Prostate gland (tissue), 2 donors: ENCODE measurements at regions not wholly inside any gene's neighbourhood (a gene's known extent, or its start where the extent isn't known, plus 50 kb on each side); places are given as distances from the start of the nearest gene placed in this dataset.

Source experiments
- DNase-seq: peaks from one replicate; pipeline ENCODE4 v3.0.0-alpha.2; 2019; ENCODE audit warnings: low spot score
- H3K27ac ChIP-seq, 2 donors: fragments of 200-600 bp; sonication (generic); 2 replicates each; pipeline ENCODE4 v1.5.1; 2017 to 2019
- H3K27me3 ChIP-seq: fragments of 200-600 bp; sonication (generic); replicated peaks from 2 replicates; pipeline ENCODE4 v1.5.1; 2019; ENCODE audit not compliant: insufficient read depth
- H3K36me3 ChIP-seq, 2 donors: fragments of 200-600 bp; sonication (generic); 1 replicate in 1 of 2; 2 replicates in 1 of 2; pipeline versions ENCODE4 v1.5.1 to v1.8.1; 2017 to 2019
- H3K4me1 ChIP-seq: fragments of 200-600 bp; sonication (generic); replicated peaks from 2 replicates; pipeline ENCODE4 v1.5.1; 2019
- H3K4me3 ChIP-seq, 2 donors: fragments of 200-600 bp; sonication (generic); 2 replicates each; pipeline ENCODE4 v1.5.1; 2017 to 2019
- H3K9me3 ChIP-seq: fragments of 200-600 bp; sonication (generic); 2 replicates; pipeline ENCODE4 v1.5.1; 2017
- POLR2A ChIP-seq: fragments of 450-650 bp; IDR thresholded peaks from one replicate; pipeline ENCODE4 v1.6.1; 2016; ENCODE audit warnings: antibody characterized with exemption, mild to moderate bottlenecking
- POLR2AphosphoS5 ChIP-seq: sonication (generic); formaldehyde crosslinking; IDR thresholded peaks from one replicate; pipeline ENCODE4 v1.6.1; 2017; ENCODE audit warnings: antibody characterized with exemption
- WGBS: methylation state at CpG from one replicate; pipeline ENCODE4 v1.1.5; 2018; 5-methylcytosine and 5-hydroxymethylcytosine counted together
- intact Hi-C: fragments of 100-400 bp; cut with DNase I; formaldehyde crosslinking; loops from one replicate; pipeline ENCODE4 v1.14.2; 2022
- TF ChIP-seq, protein P1 (sequence below), 4 experiments: fragments of 200-600 bp in 2 of 4; fragments of 450-650 bp in 2 of 4; sonication (generic) in 2 of 4; IDR thresholded peaks; 1 replicate in 3 of 4; 2 replicates in 1 of 4; pipeline ENCODE4 v1.5.1; 2016 to 2019; ENCODE audit warnings: antibody characterized with exemption in 4 of 4, mild to moderate bottlenecking in 2 of 4, moderate library complexity in 2 of 4

DNA sequence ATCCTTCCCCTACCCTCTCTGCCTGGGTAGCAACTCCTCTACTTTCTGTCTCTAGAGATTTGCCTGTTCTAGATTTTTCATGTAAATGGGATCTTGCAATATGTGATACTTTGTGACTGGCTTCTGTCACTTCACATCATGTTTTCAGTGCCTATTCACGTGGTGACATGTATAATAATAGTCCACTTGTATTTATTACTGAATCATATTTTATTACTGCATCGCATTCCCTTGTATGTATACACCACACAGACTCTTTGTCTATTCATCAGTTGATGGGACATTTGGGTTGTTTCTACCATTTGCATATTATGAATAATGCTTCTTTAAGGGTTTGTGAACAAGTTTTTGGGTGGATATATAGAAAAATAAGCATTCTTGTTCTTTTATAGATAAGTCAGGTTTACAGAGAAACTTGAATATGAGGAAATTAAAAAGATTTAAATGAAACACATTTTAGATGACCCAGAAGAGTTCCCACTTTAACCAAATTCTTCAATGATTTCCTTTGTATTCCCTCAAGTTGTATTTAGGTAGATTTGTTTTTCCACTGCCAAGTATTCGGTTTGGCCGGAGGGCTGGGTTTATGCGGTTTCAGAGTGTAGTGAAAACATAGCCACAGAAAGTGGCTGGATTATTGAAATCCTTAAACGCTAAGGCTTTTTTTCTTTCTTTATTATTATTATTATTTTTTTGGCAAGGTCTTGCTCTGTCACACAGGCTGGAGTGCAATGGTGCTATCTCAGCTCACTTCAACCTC is 178.7 kb upstream of the TMTC1 start:
- Histone ChIP-seq H3K9me3 (no peaks in the 10 kb centered on the region), H3K27ac (no peak overlapping the region), H3K36me3 (no peaks in the 10 kb centered on the region), H3K4me1 (no peaks in the 10 kb centered on the region), H3K4me3 (no peak overlapping the region), H3K27me3 (no peaks in the 10 kb centered on the region)
- no peak for DNase-seq
- intact Hi-C loops: no loop called here
- TF ChIP-seq POLR2AphosphoS5: no peak
- WGBS: 93% methylated on average over 6 of the region's 6 CpGs

DNA sequence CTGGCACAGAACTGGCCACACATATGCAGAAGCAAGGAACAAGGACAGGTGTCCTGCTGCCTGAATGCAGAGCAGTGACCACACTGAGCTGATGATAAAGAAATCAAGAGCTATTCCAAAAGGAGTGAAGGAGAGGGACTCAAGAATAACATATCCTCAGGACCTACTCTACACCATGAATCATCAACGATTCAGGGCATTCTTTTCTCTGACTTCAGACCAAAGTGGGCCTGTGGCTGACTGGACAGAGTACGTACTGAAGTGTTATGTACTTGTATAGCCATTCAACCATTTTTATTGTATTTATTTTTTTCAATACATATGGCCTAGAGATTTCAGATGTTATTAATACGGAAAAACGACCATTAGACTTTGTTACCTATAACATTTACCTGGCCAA is 177.5 kb upstream of the TMTC1 start:
- Histone ChIP-seq H3K4me1 (no peaks in the 10 kb centered on the region), H3K27me3 (no peaks in the 10 kb centered on the region), H3K9me3 (no peaks in the 10 kb centered on the region), H3K27ac (no peak overlapping the region), H3K4me3 (no peak overlapping the region), H3K36me3 (no peaks in the 10 kb centered on the region)
- 81% methylated on average over 4 of the region's 4 CpGs for WGBS
- intact Hi-C loops: no loop called here
- TF ChIP-seq, protein P1, sequence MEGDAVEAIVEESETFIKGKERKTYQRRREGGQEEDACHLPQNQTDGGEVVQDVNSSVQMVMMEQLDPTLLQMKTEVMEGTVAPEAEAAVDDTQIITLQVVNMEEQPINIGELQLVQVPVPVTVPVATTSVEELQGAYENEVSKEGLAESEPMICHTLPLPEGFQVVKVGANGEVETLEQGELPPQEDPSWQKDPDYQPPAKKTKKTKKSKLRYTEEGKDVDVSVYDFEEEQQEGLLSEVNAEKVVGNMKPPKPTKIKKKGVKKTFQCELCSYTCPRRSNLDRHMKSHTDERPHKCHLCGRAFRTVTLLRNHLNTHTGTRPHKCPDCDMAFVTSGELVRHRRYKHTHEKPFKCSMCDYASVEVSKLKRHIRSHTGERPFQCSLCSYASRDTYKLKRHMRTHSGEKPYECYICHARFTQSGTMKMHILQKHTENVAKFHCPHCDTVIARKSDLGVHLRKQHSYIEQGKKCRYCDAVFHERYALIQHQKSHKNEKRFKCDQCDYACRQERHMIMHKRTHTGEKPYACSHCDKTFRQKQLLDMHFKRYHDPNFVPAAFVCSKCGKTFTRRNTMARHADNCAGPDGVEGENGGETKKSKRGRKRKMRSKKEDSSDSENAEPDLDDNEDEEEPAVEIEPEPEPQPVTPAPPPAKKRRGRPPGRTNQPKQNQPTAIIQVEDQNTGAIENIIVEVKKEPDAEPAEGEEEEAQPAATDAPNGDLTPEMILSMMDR (IDR thresholded peaks at IDR 0.05): no peak
- TF ChIP-seq POLR2A: no peak
- no peak for TF ChIP-seq POLR2AphosphoS5
- no peak for DNase-seq

DNA sequence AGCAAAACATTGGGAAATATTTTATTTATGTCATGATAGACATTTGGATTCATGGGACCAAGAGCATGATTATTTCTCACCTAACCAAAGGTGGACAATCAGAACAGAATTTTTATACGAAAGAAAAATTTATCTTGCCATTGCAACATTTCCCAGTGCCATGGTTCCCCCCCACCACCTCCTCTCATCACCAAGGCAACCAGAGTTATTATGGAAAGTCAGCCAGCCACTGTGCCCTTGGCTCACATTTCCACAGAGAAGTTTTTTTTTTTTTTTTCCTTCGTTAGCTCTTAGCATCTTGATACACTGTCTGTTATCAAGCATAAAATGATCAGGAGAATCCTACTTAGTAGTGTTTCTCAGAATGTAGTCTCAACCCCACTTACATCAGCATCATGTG is 176.4 kb upstream of the TMTC1 start:
- intact Hi-C loops: no loop called here
- Histone ChIP-seq H3K4me1 (no peaks in the 10 kb centered on the region), H3K36me3 (no peaks in the 10 kb centered on the region), H3K27me3 (no peaks in the 10 kb centered on the region), H3K9me3 (no peaks in the 10 kb centered on the region), H3K27ac (no peak overlapping the region), H3K4me3 (no peak overlapping the region)
- no peak for DNase-seq
- WGBS: 68% methylated on average over 2 of the region's 2 CpGs
- TF ChIP-seq, protein P1 (IDR thresholded peaks at IDR 0.05): no peak
- TF ChIP-seq POLR2A (no peak), POLR2AphosphoS5 (no peak)

DNA sequence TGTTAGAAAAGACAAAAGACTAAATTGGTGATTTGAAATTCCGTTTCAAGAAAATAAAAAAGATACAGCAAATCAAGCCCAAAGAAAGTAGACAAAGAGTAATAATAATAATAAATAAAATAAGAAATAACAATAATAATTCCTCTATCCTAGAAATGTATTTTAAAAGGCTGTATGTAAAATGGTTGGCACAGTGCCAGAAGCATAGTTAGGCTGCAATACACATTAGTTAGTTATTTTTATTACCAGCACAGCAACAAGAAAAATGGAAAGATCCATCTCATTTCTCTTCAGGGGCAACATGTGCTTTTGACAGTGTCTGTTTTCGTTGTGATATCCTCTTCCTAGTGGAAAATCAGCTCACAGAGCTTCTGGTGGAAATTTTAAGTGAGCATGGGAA is 174.1 kb upstream of the TMTC1 start:
- no peaks in the 10 kb centered on the region for H3K9me3 ChIP-seq
- no peaks in the 10 kb centered on the region for H3K27me3 ChIP-seq
- TF ChIP-seq POLR2AphosphoS5 (no peak), POLR2A (no peak)
- TF ChIP-seq, protein P1 (IDR thresholded peaks at IDR 0.05): no peak
- no peak for DNase-seq
- H3K4me3 ChIP-seq: no peak overlapping the region
- no peaks in the 10 kb centered on the region for H3K4me1 ChIP-seq
- H3K27ac ChIP-seq: no peak overlapping the region
- 89% methylated on average over 2 of the region's 2 CpGs for WGBS
- intact Hi-C loops: no loop called here
- no peaks in the 10 kb centered on the region for H3K36me3 ChIP-seq

DNA sequence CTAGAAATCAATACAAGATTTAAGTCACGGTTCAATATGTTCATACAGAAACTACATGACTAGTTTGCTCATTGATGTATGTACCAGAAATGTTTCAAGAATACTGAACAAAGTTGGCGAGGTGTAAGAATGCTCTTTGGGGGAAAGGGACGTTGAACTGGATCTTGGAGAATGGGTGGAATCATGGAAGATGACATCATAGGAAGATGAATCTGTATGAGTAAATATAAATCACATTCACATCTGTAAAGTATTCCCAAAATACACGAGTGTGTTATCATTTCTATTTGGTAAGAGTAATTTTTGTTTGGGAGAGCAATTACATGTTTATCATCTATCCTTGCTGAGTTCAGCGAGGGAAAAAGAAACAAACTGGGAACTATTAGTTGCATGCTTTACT is 162.2 kb upstream of the TMTC1 start:
- WGBS: 86% methylated on average over 5 of the region's 5 CpGs
- Histone ChIP-seq H3K4me1 (no peaks in the 10 kb centered on the region), H3K36me3 (no peaks in the 10 kb centered on the region), H3K9me3 (no peaks in the 10 kb centered on the region), H3K27ac (no peak overlapping the region), H3K4me3 (no peak overlapping the region), H3K27me3 (no peaks in the 10 kb centered on the region)
- intact Hi-C loops: no loop called here
- TF ChIP-seq POLR2AphosphoS5: no peak
- TF ChIP-seq POLR2A: no peak
- no peak for DNase-seq

DNA sequence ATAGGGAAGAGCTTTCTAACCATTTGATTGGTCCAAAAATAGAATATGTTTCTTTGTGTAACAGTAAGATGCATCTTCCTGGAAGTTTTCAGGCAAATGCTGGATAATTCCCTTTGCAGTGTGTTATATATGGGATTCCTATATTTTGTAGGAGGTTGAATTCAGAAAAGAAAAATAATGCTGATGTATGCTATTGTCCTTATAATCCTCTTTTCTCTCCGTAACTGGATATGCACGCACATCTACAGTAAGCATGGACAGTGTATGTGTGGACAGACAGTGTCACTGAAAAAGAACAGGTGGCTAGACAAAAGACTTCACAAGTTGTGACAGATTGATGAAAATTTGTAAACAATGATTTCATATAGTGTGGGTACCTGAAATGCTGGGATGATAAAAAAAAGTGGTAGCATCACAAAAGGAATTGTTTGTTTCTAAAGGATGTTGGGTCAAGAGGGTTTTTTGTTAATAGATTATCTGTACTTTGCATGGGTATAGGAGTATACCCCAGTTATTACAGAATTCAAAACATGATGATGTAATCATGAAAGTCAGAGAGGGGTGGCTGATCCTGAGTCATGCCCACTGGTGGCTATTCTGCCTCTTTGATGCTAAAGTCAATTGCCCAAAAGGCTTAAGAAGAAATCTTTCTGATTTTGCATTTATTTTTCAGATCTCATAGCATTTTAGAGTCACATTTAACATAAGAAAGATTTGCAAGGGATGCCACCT is 160.7 kb upstream of the TMTC1 start:
- no peak for DNase-seq
- intact Hi-C loops: no loop called here
- H3K4me1 ChIP-seq: no peaks in the 10 kb centered on the region
- H3K36me3 ChIP-seq: no peaks in the 10 kb centered on the region
- H3K4me3 ChIP-seq: no peak overlapping the region
- no peak overlapping the region for H3K27ac ChIP-seq
- no peaks in the 10 kb centered on the region for H3K9me3 ChIP-seq
- WGBS: 100% methylated on average over 2 of the region's 2 CpGs
- TF ChIP-seq POLR2AphosphoS5: no peak
- TF ChIP-seq, protein P1 (IDR thresholded peaks at IDR 0.05): no peak
- no peak for TF ChIP-seq POLR2A
- no peaks in the 10 kb centered on the region for H3K27me3 ChIP-seq
